ENCODE measurements at regions not wholly inside any gene's neighbourhood (a gene's known extent, or its start where the extent isn't known, plus 50 kb on each side); places are given as distances from the start of the nearest gene placed in this dataset.

GRCh38 chr2:182621191-182621590 is 94.9 kb upstream of the DNAJC10 start:
- Histone ChIP-seq H3K36me3 (ENCODE audit: control insufficient read depth in 2 of 3, insufficient read depth in 3 of 3, low read length in 3 of 3) (no peaks in the 10 kb centered on the region), H3K4me3 (ENCODE audit: low read length) (no peak overlapping the region), H3K27ac (ENCODE audit: low read depth, low read length) (no peak overlapping the region), H3K9me3 (ENCODE audit: control insufficient read depth in 2 of 3, low read length in 3 of 3) (no peaks in the 10 kb centered on the region), H3K4me1 (ENCODE audit: control insufficient read depth in 2 of 2, insufficient read depth in 2 of 2, low read length in 2 of 2) (no peaks in the 10 kb centered on the region), H3K27me3 (ENCODE audit: control insufficient read depth in 2 of 2, insufficient read depth in 2 of 2, low read length in 2 of 2) (no peaks in the 10 kb centered on the region)
- no peaks in the 10 kb centered on the region for H3K36me3 Mint-ChIP-seq
- no peak overlapping the region for H3K4me3 Mint-ChIP-seq
- POLR2A ChIA-PET, result no interaction called here
- no peaks in the 10 kb centered on the region for H3K9me3 Mint-ChIP-seq
- CTCF ChIA-PET, result no interaction called here
- no peak overlapping the region for H3K27ac Mint-ChIP-seq
- H3K27me3 Mint-ChIP-seq, result peaks cover 0 to 10% (median 2%) of the 10 kb centered on the region in 5 donors
- DNase-seq (no peak), ATAC-seq (no peak)
- intact Hi-C loops (cut with micrococcal nuclease), result no loop called here
- no peaks in the 10 kb centered on the region for H3K4me1 Mint-ChIP-seq

- POLR2A ChIA-PET, result no interaction called here
- ATAC-seq (no peak), DNase-seq (no peak)
- Histone ChIP-seq H3K9me3 (ENCODE audit: control insufficient read depth in 2 of 3, low read length in 3 of 3) (no peaks in the 10 kb centered on the region), H3K27me3 (ENCODE audit: control insufficient read depth in 2 of 2, insufficient read depth in 2 of 2, low read length in 2 of 2) (no peaks in the 10 kb centered on the region), H3K27ac (ENCODE audit: low read depth, low read length) (no peak overlapping the region), H3K36me3 (ENCODE audit: control insufficient read depth in 2 of 3, insufficient read depth in 3 of 3, low read length in 3 of 3) (no peaks in the 10 kb centered on the region), H3K4me3 (ENCODE audit: low read length) (no peak overlapping the region), H3K4me1 (ENCODE audit: control insufficient read depth in 2 of 2, insufficient read depth in 2 of 2, low read length in 2 of 2) (no peaks in the 10 kb centered on the region)
- Mint-ChIP-seq H3K4me1 (no peaks in the 10 kb centered on the region), H3K4me3 (no peak overlapping the region), H3K27me3 (peaks cover 0 to 10% (median 2%) of the 10 kb centered on the region in 5 donors), H3K36me3 (no peaks in the 10 kb centered on the region), H3K9me3 (no peaks in the 10 kb centered on the region), H3K27ac (no peak overlapping the region)
- intact Hi-C loops (cut with micrococcal nuclease), result no loop called here
- CTCF ChIA-PET, result no interaction called here
Observed at GRCh38 chr2:182621810-182622209, 94.2 kb upstream of the DNAJC10 start.

GRCh38 chr2:182622231-182622630 is 93.8 kb upstream of the DNAJC10 start:
- no peaks in the 10 kb centered on the region for H3K9me3 Mint-ChIP-seq
- POLR2A ChIA-PET, result no interaction called here
- CTCF ChIA-PET, result no interaction called here
- no peaks in the 10 kb centered on the region for H3K4me1 Mint-ChIP-seq
- Histone ChIP-seq H3K27ac (ENCODE audit: low read depth, low read length) (no peak overlapping the region), H3K27me3 (ENCODE audit: control insufficient read depth in 2 of 2, insufficient read depth in 2 of 2, low read length in 2 of 2) (no peaks in the 10 kb centered on the region), H3K4me1 (ENCODE audit: control insufficient read depth in 2 of 2, insufficient read depth in 2 of 2, low read length in 2 of 2) (no peaks in the 10 kb centered on the region), H3K36me3 (ENCODE audit: control insufficient read depth in 2 of 3, insufficient read depth in 3 of 3, low read length in 3 of 3) (no peaks in the 10 kb centered on the region), H3K9me3 (ENCODE audit: control insufficient read depth in 2 of 3, low read length in 3 of 3) (no peaks in the 10 kb centered on the region), H3K4me3 (ENCODE audit: low read length) (no peak overlapping the region)
- no peak overlapping the region for H3K27ac Mint-ChIP-seq
- no peak overlapping the region for H3K4me3 Mint-ChIP-seq
- peaks cover 0 to 10% (median 2%) of the 10 kb centered on the region in 5 donors for H3K27me3 Mint-ChIP-seq
- H3K36me3 Mint-ChIP-seq, result no peaks in the 10 kb centered on the region
- no peak for ATAC-seq
- intact Hi-C loops (cut with micrococcal nuclease), result no loop called here
- DNase-seq, result no peak

- Histone ChIP-seq H3K36me3 (ENCODE audit: control insufficient read depth in 2 of 3, insufficient read depth in 3 of 3, low read length in 3 of 3) (no peaks in the 10 kb centered on the region), H3K27me3 (ENCODE audit: control insufficient read depth in 2 of 2, insufficient read depth in 2 of 2, low read length in 2 of 2) (no peaks in the 10 kb centered on the region), H3K9me3 (ENCODE audit: control insufficient read depth in 2 of 3, low read length in 3 of 3) (no peaks in the 10 kb centered on the region), H3K4me3 (ENCODE audit: low read length) (no peak overlapping the region), H3K27ac (ENCODE audit: low read depth, low read length) (no peak overlapping the region), H3K4me1 (ENCODE audit: control insufficient read depth in 2 of 2, insufficient read depth in 2 of 2, low read length in 2 of 2) (no peaks in the 10 kb centered on the region)
- Mint-ChIP-seq H3K4me1 (no peaks in the 10 kb centered on the region), H3K36me3 (no peaks in the 10 kb centered on the region), H3K4me3 (no peak overlapping the region), H3K9me3 (no peaks in the 10 kb centered on the region), H3K27ac (no peak overlapping the region), H3K27me3 (peaks cover 0 to 18% (median 4%) of the 10 kb centered on the region in 5 donors)
- ChIA-PET POLR2A (no interaction called here), CTCF (no interaction called here)
- intact Hi-C loops (cut with micrococcal nuclease), result no loop called here
- ATAC-seq (no peak), DNase-seq (no peak)
Observed at GRCh38 chr2:182625814-182626213, 90.2 kb upstream of the DNAJC10 start.

GRCh38 chr2:182628916-182629315 is 87.1 kb upstream of the DNAJC10 start:
- H3K9me3 ChIP-seq (ENCODE audit: control insufficient read depth in 2 of 3, low read length in 3 of 3), result no peaks in the 10 kb centered on the region
- no peak overlapping the region for H3K4me3 ChIP-seq (ENCODE audit: low read length)
- no peaks in the 10 kb centered on the region for H3K9me3 Mint-ChIP-seq
- intact Hi-C loops (cut with micrococcal nuclease), result no loop called here
- ChIA-PET POLR2A (no interaction called here), CTCF (no interaction called here)
- no peaks in the 10 kb centered on the region for H3K4me1 Mint-ChIP-seq
- H3K4me1 ChIP-seq (ENCODE audit: control insufficient read depth in 2 of 2, insufficient read depth in 2 of 2, low read length in 2 of 2), result no peaks in the 10 kb centered on the region
- no peaks in the 10 kb centered on the region for H3K27me3 ChIP-seq (ENCODE audit: control insufficient read depth in 2 of 2, insufficient read depth in 2 of 2, low read length in 2 of 2)
- DNase-seq, result no peak
- H3K36me3 ChIP-seq (ENCODE audit: control insufficient read depth in 2 of 3, insufficient read depth in 3 of 3, low read length in 3 of 3), result no peaks in the 10 kb centered on the region
- H3K4me3 Mint-ChIP-seq, result no peak overlapping the region
- no peak overlapping the region for H3K27ac Mint-ChIP-seq
- peaks cover 4 to 37% (median 18%) of the 10 kb centered on the region in 5 donors for H3K27me3 Mint-ChIP-seq
- ATAC-seq, result no peak
- no peak overlapping the region for H3K27ac ChIP-seq (ENCODE audit: low read depth, low read length)
- no peaks in the 10 kb centered on the region for H3K36me3 Mint-ChIP-seq

- H3K4me3 Mint-ChIP-seq, result no peak overlapping the region
- Histone ChIP-seq H3K9me3 (ENCODE audit: control insufficient read depth in 2 of 3, low read length in 3 of 3) (no peaks in the 10 kb centered on the region), H3K4me1 (ENCODE audit: control insufficient read depth in 2 of 2, insufficient read depth in 2 of 2, low read length in 2 of 2) (no peaks in the 10 kb centered on the region), H3K36me3 (ENCODE audit: control insufficient read depth in 2 of 3, insufficient read depth in 3 of 3, low read length in 3 of 3) (no peaks in the 10 kb centered on the region), H3K4me3 (ENCODE audit: low read length) (no peak overlapping the region), H3K27ac (ENCODE audit: low read depth, low read length) (no peak overlapping the region), H3K27me3 (ENCODE audit: control insufficient read depth in 2 of 2, insufficient read depth in 2 of 2, low read length in 2 of 2) (no peaks in the 10 kb centered on the region)
- no peaks in the 10 kb centered on the region for H3K9me3 Mint-ChIP-seq
- no peaks in the 10 kb centered on the region for H3K4me1 Mint-ChIP-seq
- H3K27ac Mint-ChIP-seq, result no peak overlapping the region
- CTCF ChIA-PET, result no interaction called here
- ATAC-seq, result no peak
- intact Hi-C loops (cut with micrococcal nuclease), result no loop called here
- peaks cover 4 to 32% (median 18%) of the 10 kb centered on the region in 5 donors for H3K27me3 Mint-ChIP-seq
- no peak for DNase-seq
- no peaks in the 10 kb centered on the region for H3K36me3 Mint-ChIP-seq
- POLR2A ChIA-PET, result no interaction called here
Observed at GRCh38 chr2:182630207-182630606, 85.8 kb upstream of the DNAJC10 start.

- H3K36me3 Mint-ChIP-seq, result no peaks in the 10 kb centered on the region
- ATAC-seq (no peak), DNase-seq (no peak)
- Histone ChIP-seq H3K9me3 (ENCODE audit: control insufficient read depth in 2 of 3, low read length in 3 of 3) (no peaks in the 10 kb centered on the region), H3K36me3 (ENCODE audit: control insufficient read depth in 2 of 3, insufficient read depth in 3 of 3, low read length in 3 of 3) (no peaks in the 10 kb centered on the region), H3K27ac (ENCODE audit: low read depth, low read length) (no peak overlapping the region), H3K27me3 (ENCODE audit: control insufficient read depth in 2 of 2, insufficient read depth in 2 of 2, low read length in 2 of 2) (no peaks in the 10 kb centered on the region), H3K4me1 (ENCODE audit: control insufficient read depth in 2 of 2, insufficient read depth in 2 of 2, low read length in 2 of 2) (no peaks in the 10 kb centered on the region), H3K4me3 (ENCODE audit: low read length) (no peak overlapping the region)
- H3K4me3 Mint-ChIP-seq, result no peak overlapping the region
- ChIA-PET CTCF (no interaction called here), POLR2A (no interaction called here)
- no peak overlapping the region for H3K27ac Mint-ChIP-seq
- H3K27me3 Mint-ChIP-seq, result peaks cover 4 to 33% (median 18%) of the 10 kb centered on the region in 5 donors
- H3K9me3 Mint-ChIP-seq, result no peaks in the 10 kb centered on the region
- intact Hi-C loops (cut with micrococcal nuclease), result no loop called here
- no peaks in the 10 kb centered on the region for H3K4me1 Mint-ChIP-seq
Observed at GRCh38 chr2:182631299-182631698, 84.8 kb upstream of the DNAJC10 start.

All from naive thymus-derived CD4-positive, alpha-beta T cell (primary cell).